Endothelial cell of umbilical vein (primary cell): ENCODE measurements at regions not wholly inside any gene's neighbourhood (a gene's known extent, or its start where the extent isn't known, plus 50 kb on each side); places are given as distances from the start of the nearest gene placed in this dataset.

Experiments used
- BruUV-seq: library from RNA; stranded (reverse); fragments of 400-500 nt; replicated peaks from 2 replicates; lab custom pipeline; 2021; lab: Mats Ljungman, UMichigan
- CTCF ChIA-PET: fragments of 300-600, 350-600 bp; sonication (Branson Sonifier 250); formaldehyde crosslinking; loops from one replicate; lab custom pipeline; 2021; ENCODE audit warnings: antibody characterized with exemption, inconsistent platforms; lab: Charles Lee
- POLR2A ChIA-PET: fragments of 300-600, 350-600 bp; sonication (Branson Sonifier 250); formaldehyde crosslinking; loops from one replicate; lab custom pipeline; 2021; ENCODE audit warnings: antibody characterized with exemption, inconsistent platforms; lab: Charles Lee
- DNase-seq: peaks from one replicate; pipeline ENCODE4 v3.0.0-alpha.2; 2011; ENCODE audit warnings: low read depth, low spot score
- FAIRE-seq: peaks from 2 replicates; lab custom pipeline; 2011; peaks lifted over from hg19 to GRCh38; lab: Jason Lieb, UNC
- H2AFZ ChIP-seq: 2 replicates; pipeline ENCODE4 v1.6.0; 2012; ENCODE audit warnings: low read depth, low read length, control low read depth, inconsistent platforms
- H3K27ac ChIP-seq: 2 replicates; pipeline ENCODE4 v1.5.1; 2011; ENCODE audit warnings: low read depth, mild to moderate bottlenecking, control low read depth, low read length, moderate library complexity; ENCODE audit not compliant: insufficient read depth
- H3K27me3 ChIP-seq, 2 experiments: 2 replicates each; pipeline versions ENCODE4 v1.6.0 to v1.6.1; 2011; ENCODE audit warnings: low read length in 2 of 2, mixed read lengths in 1 of 2; ENCODE audit not compliant: control insufficient read depth in 2 of 2, insufficient read depth in 2 of 2
- H3K36me3 ChIP-seq, 2 experiments: 2 replicates in 1 of 2; 3 replicates in 1 of 2; pipeline ENCODE4 v1.5.1; 2011; ENCODE audit warnings: low read length in 2 of 2, mild to moderate bottlenecking in 1 of 2, moderate library complexity in 1 of 2; ENCODE audit not compliant: control insufficient read depth in 2 of 2, insufficient read depth in 2 of 2; ENCODE audit errors: extremely low read depth in 1 of 2
- H3K4me1 ChIP-seq: 3 replicates; pipeline ENCODE4 v1.5.1; 2011; ENCODE audit warnings: mild to moderate bottlenecking, low read length; ENCODE audit not compliant: control insufficient read depth, insufficient read depth; ENCODE audit errors: extremely low read depth
- H3K4me2 ChIP-seq: 2 replicates; pipeline ENCODE4 v1.6.1; 2011; ENCODE audit warnings: low read length, control low read depth, mixed read lengths; ENCODE audit not compliant: insufficient read depth
- H3K4me3 ChIP-seq, 3 experiments: fragments of 200-600 bp in 1 of 3; sonication (generic), shearing (Covaris generic) in 1 of 3; replicated peaks in 1 of 3; 2 replicates each; pipeline ENCODE4 v1.5.1; 2011 to 2016; ENCODE audit warnings: control low read depth in 3 of 3, low read length in 3 of 3, mild to moderate bottlenecking in 2 of 3, inconsistent platforms in 1 of 3, low read depth in 1 of 3, moderate library complexity in 1 of 3; ENCODE audit not compliant: insufficient read depth in 1 of 3
- H3K79me2 ChIP-seq: 2 replicates; pipeline ENCODE4 v1.6.0; 2012; ENCODE audit warnings: low read length, inconsistent platforms; ENCODE audit not compliant: control insufficient read depth, insufficient read depth
- H3K9ac ChIP-seq: replicated peaks from 2 replicates; pipeline ENCODE3; 2011; ENCODE audit warnings: low read length, control low read depth; ENCODE audit not compliant: insufficient read depth; ENCODE audit errors: extremely low read depth
- H3K9me1 ChIP-seq: replicated peaks from 3 replicates; pipeline ENCODE4 v1.6.0; 2011; ENCODE audit warnings: mild to moderate bottlenecking, low read length; ENCODE audit not compliant: control insufficient read depth, insufficient read depth; ENCODE audit errors: extremely low read depth
- H3K9me3 ChIP-seq: replicated peaks from 2 replicates; pipeline ENCODE4 v1.5.1; 2012; ENCODE audit warnings: low read length, inconsistent platforms; ENCODE audit not compliant: control insufficient read depth, insufficient read depth
- H4K20me1 ChIP-seq: replicated peaks from 2 replicates; pipeline ENCODE3; 2011; ENCODE audit warnings: mild to moderate bottlenecking, low read length; ENCODE audit not compliant: control insufficient read depth, insufficient read depth; ENCODE audit errors: extremely low read depth
- EZH2 ChIP-seq: IDR thresholded peaks from 2 replicates; pipeline ENCODE4 v1.6.1; 2012; ENCODE audit warnings: borderline replicate concordance, low read depth, mild to moderate bottlenecking, moderate library complexity, low read length, inconsistent platforms; ENCODE audit not compliant: severe bottlenecking
- FOS ChIP-seq: IDR thresholded peaks from 2 replicates; pipeline ENCODE4 v1.6.1; 2011; ENCODE audit warnings: mild to moderate bottlenecking, low read length, moderate library complexity, borderline replicate concordance; ENCODE audit not compliant: insufficient read depth
- GATA2 ChIP-seq: IDR thresholded peaks from 2 replicates; pipeline ENCODE4 v1.7.0; 2011; ENCODE audit warnings: low read depth, mild to moderate bottlenecking, moderate library complexity, mixed read lengths, low read length; ENCODE audit not compliant: insufficient read length, insufficient read depth
- JUN ChIP-seq: IDR thresholded peaks from 2 replicates; pipeline ENCODE4 v1.6.1; 2011; ENCODE audit warnings: borderline replicate concordance, low read depth; ENCODE audit not compliant: insufficient read length, insufficient read depth
- MYC ChIP-seq: IDR thresholded peaks from one replicate; pipeline ENCODE4 v1.6.1; 2011; ENCODE audit warnings: mild to moderate bottlenecking, low read depth, low read length
- POLR2A ChIP-seq: IDR thresholded peaks from 2 replicates; pipeline ENCODE4 v1.6.1; 2012; ENCODE audit warnings: low read depth, mild to moderate bottlenecking, control low read depth, low read length
- POLR2AphosphoS5 ChIP-seq: IDR thresholded peaks from 2 replicates; pipeline ENCODE4 v1.6.1; 2012; ENCODE audit warnings: low read depth, mild to moderate bottlenecking, control low read depth, low read length, moderate library complexity; ENCODE audit not compliant: insufficient read depth
- dilution Hi-C: fragments of 300-500 bp; cut with MboI; formaldehyde crosslinking; loops from one replicate; pipeline ENCODE4 v1.15.0; 2019; ENCODE audit warnings: low sequenced_read_pairs; ENCODE audit not compliant: extremely low pct_ligation_motif_present
- intact Hi-C: fragments of 100-400 bp; cut with micrococcal nuclease; formaldehyde crosslinking; loops from one replicate; pipeline ENCODE4 v1.10.0; 2022
- TF ChIP-seq, protein P1 (sequence below): IDR thresholded peaks from 2 replicates; pipeline ENCODE4 v1.6.1; 2011; ENCODE audit not compliant: insufficient read depth, insufficient read length
- TF ChIP-seq, protein P2 (sequence below), 2 donors: IDR thresholded peaks; 1 replicate in 1 of 2; 2 replicates in 1 of 2; pipeline ENCODE4 v1.5.1; 2011; ENCODE audit warnings: low read length in 2 of 2, mild to moderate bottlenecking in 2 of 2, moderate library complexity in 2 of 2, control low read depth in 1 of 2, inconsistent platforms in 1 of 2, low read depth in 1 of 2; ENCODE audit not compliant: insufficient read depth in 1 of 2; ENCODE audit errors: extremely low read depth in 1 of 2

DNA sequence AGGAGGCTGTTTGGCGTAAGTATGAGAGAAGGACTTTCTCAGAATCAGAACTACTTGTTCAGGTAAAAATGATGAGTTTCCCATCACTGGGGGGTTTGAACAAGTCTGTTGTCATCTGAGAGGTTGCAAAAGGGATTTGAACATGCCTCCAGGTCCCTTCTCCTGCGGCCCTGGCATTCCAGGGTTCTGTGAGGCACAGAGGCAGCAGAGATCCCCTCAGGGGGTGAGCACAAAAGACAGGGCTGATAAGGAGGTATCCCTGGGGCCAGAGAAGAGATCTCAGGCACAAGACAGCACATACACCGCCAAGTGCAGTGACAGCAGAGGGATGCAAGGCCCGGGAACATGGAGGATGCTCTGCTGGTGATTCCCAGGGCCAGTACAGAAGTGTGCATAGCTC lies 275.8 kb upstream of the TSHZ3 start:
- CTCF ChIA-PET, result no interaction called here
- no peak for FAIRE-seq

DNA sequence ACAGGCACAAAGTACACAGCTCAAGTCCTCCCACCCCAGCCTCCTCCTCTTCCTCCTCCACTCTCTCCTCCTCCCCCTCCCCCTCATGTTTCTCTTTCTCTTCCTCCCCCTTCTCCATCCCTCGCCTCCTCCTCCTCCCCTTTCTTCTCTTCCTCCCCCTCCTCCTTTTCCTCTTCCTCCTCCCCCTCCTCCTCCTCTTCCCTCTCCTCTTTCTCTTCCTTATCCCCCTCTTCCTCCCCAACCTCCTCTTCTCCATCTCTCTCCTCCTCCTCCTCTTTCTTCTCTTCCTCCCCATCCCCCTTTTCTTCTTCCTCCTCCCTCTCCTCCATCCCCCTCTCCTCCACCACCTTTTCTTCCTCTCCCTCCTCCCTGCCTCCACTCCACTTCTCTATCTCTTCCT lies 276.3 kb upstream of the TSHZ3 start:
- H3K4me2 ChIP-seq, result no peak overlapping the region
- H3K36me3 ChIP-seq, result no peaks in the 10 kb centered on the region
- no peaks in the 10 kb centered on the region for H3K79me2 ChIP-seq
- H3K9ac ChIP-seq, result no peak overlapping the region
- no peaks in the 10 kb centered on the region for H3K4me1 ChIP-seq
- no peak for DNase-seq
- intact Hi-C loops, result no loop called here
- no peaks in the 10 kb centered on the region for H3K27me3 ChIP-seq
- H2AFZ ChIP-seq, result no peak overlapping the region
- H4K20me1 ChIP-seq, result no peaks in the 10 kb centered on the region
- H3K9me1 ChIP-seq, result no peaks in the 10 kb centered on the region
- no TSS peak for BruUV-seq
- no peak overlapping the region for H3K27ac ChIP-seq
- CTCF ChIA-PET, result no interaction called here
- TF ChIP-seq, protein P1, sequence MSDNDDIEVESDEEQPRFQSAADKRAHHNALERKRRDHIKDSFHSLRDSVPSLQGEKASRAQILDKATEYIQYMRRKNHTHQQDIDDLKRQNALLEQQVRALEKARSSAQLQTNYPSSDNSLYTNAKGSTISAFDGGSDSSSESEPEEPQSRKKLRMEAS, result no peak
- TF ChIP-seq POLR2AphosphoS5 (no peak), MYC (no peak), EZH2 (no peak), GATA2 (no peak), JUN (no peak), FOS (no peak), POLR2A (no peak)
- TF ChIP-seq, protein P2, sequence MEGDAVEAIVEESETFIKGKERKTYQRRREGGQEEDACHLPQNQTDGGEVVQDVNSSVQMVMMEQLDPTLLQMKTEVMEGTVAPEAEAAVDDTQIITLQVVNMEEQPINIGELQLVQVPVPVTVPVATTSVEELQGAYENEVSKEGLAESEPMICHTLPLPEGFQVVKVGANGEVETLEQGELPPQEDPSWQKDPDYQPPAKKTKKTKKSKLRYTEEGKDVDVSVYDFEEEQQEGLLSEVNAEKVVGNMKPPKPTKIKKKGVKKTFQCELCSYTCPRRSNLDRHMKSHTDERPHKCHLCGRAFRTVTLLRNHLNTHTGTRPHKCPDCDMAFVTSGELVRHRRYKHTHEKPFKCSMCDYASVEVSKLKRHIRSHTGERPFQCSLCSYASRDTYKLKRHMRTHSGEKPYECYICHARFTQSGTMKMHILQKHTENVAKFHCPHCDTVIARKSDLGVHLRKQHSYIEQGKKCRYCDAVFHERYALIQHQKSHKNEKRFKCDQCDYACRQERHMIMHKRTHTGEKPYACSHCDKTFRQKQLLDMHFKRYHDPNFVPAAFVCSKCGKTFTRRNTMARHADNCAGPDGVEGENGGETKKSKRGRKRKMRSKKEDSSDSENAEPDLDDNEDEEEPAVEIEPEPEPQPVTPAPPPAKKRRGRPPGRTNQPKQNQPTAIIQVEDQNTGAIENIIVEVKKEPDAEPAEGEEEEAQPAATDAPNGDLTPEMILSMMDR (IDR thresholded peaks at IDR 0.05; ENCODE audit: extremely low read depth in 1 of 2, insufficient read depth in 1 of 2, low read depth in 1 of 2, low read length in 2 of 2), result no peak
- no peak overlapping the region for H3K4me3 ChIP-seq
- POLR2A ChIA-PET, result no interaction called here
- FAIRE-seq, result no peak
- no peaks in the 10 kb centered on the region for H3K9me3 ChIP-seq
- dilution Hi-C loops, result no loop called here

More for the DNA sequence above, 275.8 kb upstream of the TSHZ3 start:
- intact Hi-C loops, result no loop called here
- POLR2A ChIA-PET, result no interaction called here
- Histone ChIP-seq H3K9me3 (no peaks in the 10 kb centered on the region), H3K9ac (no peak overlapping the region), H3K4me3 (no peak overlapping the region), H4K20me1 (no peaks in the 10 kb centered on the region), H3K79me2 (no peaks in the 10 kb centered on the region), H3K36me3 (no peaks in the 10 kb centered on the region), H3K27me3 (no peaks in the 10 kb centered on the region), H2AFZ (no peak overlapping the region), H3K4me1 (no peaks in the 10 kb centered on the region), H3K4me2 (no peak overlapping the region), H3K27ac (no peak overlapping the region), H3K9me1 (no peaks in the 10 kb centered on the region)
- BruUV-seq, result no TSS peak
- dilution Hi-C loops, result no loop called here
- no peak for TF ChIP-seq EZH2
- no peak for TF ChIP-seq POLR2AphosphoS5
- TF ChIP-seq JUN, result no peak
- no peak for TF ChIP-seq GATA2
- no peak for TF ChIP-seq MYC
- TF ChIP-seq, protein P1, result no peak
- TF ChIP-seq POLR2A, result no peak
- no peak for DNase-seq
